OCI-LY1 (cell line): ENCODE measurements at regions not wholly inside any gene's neighbourhood (a gene's known extent, or its start where the extent isn't known, plus 50 kb on each side); places are given as distances from the start of the nearest gene placed in this dataset.

Source experiments
- CTCF ChIP-seq: fragments of 200-600 bp; sonication (generic), shearing (Covaris generic); IDR thresholded peaks from 2 replicates; pipeline ENCODE4 v1.5.1; 2017; ENCODE audit warnings: mild to moderate bottlenecking, antibody characterized with exemption, low read length, moderate library complexity, mixed read lengths
- EZH2 ChIP-seq: fragments of 200-600 bp; sonication (generic), shearing (Covaris generic); IDR thresholded peaks from 2 replicates; pipeline ENCODE4 v1.8.0; 2017; ENCODE audit warnings: borderline replicate concordance, mixed run types, mild to moderate bottlenecking, antibody characterized with exemption, low read length, moderate library complexity, mixed read lengths

- TF ChIP-seq CTCF: no peak
- TF ChIP-seq EZH2: no peak
These were observed 122.8 kb downstream of the ATXN7L3B start for GRCh38 chr12:74660442-74660841.
